Osteoblast (primary cell): ENCODE measurements at regions not wholly inside any gene's neighbourhood (a gene's known extent, or its start where the extent isn't known, plus 50 kb on each side); places are given as distances from the start of the nearest gene placed in this dataset.
A peak's percentile ranks its signal among the peaks of the same experiment; 100 is the strongest.

Experiments
- DNase-seq: peaks from one replicate; pipeline ENCODE4 v3.0.0; 2011; ENCODE audit warnings: low spot score, mixed read lengths; ENCODE audit not compliant: insufficient read length; ENCODE audit errors: missing footprints
- H2AFZ ChIP-seq: 2 replicates; pipeline ENCODE4 v1.6.0; 2011; ENCODE audit warnings: mild to moderate bottlenecking, low read length
- H3K27ac ChIP-seq: 2 replicates; pipeline ENCODE4 v1.5.1; 2011; ENCODE audit warnings: mild to moderate bottlenecking, low read depth, low read length, moderate library complexity
- H3K27me3 ChIP-seq: 2 replicates; pipeline ENCODE4 v1.6.0; 2012; ENCODE audit warnings: mild to moderate bottlenecking, control low read depth, inconsistent platforms, low read length, moderate library complexity; ENCODE audit not compliant: insufficient read depth
- H3K36me3 ChIP-seq: 2 replicates; pipeline ENCODE4 v1.5.1; 2011; ENCODE audit warnings: mild to moderate bottlenecking, low read length, control low read depth, moderate library complexity; ENCODE audit not compliant: insufficient read depth
- H3K4me1 ChIP-seq: 2 replicates; pipeline ENCODE4 v1.5.1; 2011; ENCODE audit warnings: mild to moderate bottlenecking, low read length, control low read depth, moderate library complexity; ENCODE audit not compliant: insufficient read depth
- H3K4me2 ChIP-seq: 2 replicates; pipeline ENCODE4 v1.6.0; 2011; ENCODE audit warnings: mild to moderate bottlenecking, low read length; ENCODE audit not compliant: insufficient read depth
- H3K4me3 ChIP-seq: fragments of 200-600 bp; sonication (generic); 3 replicates; pipeline ENCODE4 v1.5.1; 2012; ENCODE audit warnings: mild to moderate bottlenecking, low read length, inconsistent platforms; ENCODE audit not compliant: insufficient read depth
- H3K79me2 ChIP-seq: 2 replicates; pipeline ENCODE4 v1.6.0; 2012; ENCODE audit warnings: mild to moderate bottlenecking, low read length, control low read depth, inconsistent platforms; ENCODE audit not compliant: insufficient read depth
- H3K9me3 ChIP-seq: 2 replicates; pipeline ENCODE4 v1.5.1; 2011; ENCODE audit warnings: low read depth, low read length, control low read depth
- H4K20me1 ChIP-seq: 2 replicates; pipeline ENCODE4 v1.6.0; 2012; ENCODE audit warnings: mild to moderate bottlenecking, low read length, control low read depth; ENCODE audit not compliant: insufficient read depth
- TF ChIP-seq, protein P1 (sequence below): IDR thresholded peaks from 2 replicates; pipeline ENCODE4 v1.5.1; 2011; ENCODE audit warnings: mild to moderate bottlenecking, low read depth, low read length, moderate library complexity; ENCODE audit errors: extremely low read depth

DNA sequence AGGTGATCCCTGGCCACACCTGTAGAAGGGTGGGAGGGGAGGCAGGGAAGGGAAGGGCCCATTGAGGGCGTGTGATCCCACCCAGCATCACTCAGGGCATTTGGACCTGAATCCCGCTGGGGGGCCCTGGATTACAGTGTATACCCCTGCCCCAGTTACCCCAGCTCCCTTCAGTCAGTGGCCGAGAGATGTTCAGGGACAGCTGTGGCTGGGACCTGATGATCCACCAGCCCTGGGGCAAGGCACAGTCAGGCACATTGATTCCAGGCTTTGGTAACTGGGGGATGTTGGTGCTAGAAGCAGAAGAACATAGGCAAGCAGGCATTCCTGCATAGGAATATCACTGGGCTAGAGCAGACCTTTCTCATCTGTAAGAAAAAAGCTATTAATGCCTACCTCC is 170.3 kb downstream of the FOXL1 start:
- no peaks in the 10 kb centered on the region for H3K36me3 ChIP-seq
- no peak overlapping the region for H3K4me2 ChIP-seq
- H3K79me2 ChIP-seq: no peaks in the 10 kb centered on the region
- no peak overlapping the region for H2AFZ ChIP-seq
- DNase-seq: no peak
- H3K4me3 ChIP-seq: no peak overlapping the region
- peaks cover 19% of the 10 kb centered on the region for H3K4me1 ChIP-seq
- H3K9me3 ChIP-seq: no peaks in the 10 kb centered on the region
- no peaks in the 10 kb centered on the region for H4K20me1 ChIP-seq
- no peak overlapping the region for H3K27ac ChIP-seq
- TF ChIP-seq, protein P1, sequence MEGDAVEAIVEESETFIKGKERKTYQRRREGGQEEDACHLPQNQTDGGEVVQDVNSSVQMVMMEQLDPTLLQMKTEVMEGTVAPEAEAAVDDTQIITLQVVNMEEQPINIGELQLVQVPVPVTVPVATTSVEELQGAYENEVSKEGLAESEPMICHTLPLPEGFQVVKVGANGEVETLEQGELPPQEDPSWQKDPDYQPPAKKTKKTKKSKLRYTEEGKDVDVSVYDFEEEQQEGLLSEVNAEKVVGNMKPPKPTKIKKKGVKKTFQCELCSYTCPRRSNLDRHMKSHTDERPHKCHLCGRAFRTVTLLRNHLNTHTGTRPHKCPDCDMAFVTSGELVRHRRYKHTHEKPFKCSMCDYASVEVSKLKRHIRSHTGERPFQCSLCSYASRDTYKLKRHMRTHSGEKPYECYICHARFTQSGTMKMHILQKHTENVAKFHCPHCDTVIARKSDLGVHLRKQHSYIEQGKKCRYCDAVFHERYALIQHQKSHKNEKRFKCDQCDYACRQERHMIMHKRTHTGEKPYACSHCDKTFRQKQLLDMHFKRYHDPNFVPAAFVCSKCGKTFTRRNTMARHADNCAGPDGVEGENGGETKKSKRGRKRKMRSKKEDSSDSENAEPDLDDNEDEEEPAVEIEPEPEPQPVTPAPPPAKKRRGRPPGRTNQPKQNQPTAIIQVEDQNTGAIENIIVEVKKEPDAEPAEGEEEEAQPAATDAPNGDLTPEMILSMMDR: no peak
- no peaks in the 10 kb centered on the region for H3K27me3 ChIP-seq

DNA sequence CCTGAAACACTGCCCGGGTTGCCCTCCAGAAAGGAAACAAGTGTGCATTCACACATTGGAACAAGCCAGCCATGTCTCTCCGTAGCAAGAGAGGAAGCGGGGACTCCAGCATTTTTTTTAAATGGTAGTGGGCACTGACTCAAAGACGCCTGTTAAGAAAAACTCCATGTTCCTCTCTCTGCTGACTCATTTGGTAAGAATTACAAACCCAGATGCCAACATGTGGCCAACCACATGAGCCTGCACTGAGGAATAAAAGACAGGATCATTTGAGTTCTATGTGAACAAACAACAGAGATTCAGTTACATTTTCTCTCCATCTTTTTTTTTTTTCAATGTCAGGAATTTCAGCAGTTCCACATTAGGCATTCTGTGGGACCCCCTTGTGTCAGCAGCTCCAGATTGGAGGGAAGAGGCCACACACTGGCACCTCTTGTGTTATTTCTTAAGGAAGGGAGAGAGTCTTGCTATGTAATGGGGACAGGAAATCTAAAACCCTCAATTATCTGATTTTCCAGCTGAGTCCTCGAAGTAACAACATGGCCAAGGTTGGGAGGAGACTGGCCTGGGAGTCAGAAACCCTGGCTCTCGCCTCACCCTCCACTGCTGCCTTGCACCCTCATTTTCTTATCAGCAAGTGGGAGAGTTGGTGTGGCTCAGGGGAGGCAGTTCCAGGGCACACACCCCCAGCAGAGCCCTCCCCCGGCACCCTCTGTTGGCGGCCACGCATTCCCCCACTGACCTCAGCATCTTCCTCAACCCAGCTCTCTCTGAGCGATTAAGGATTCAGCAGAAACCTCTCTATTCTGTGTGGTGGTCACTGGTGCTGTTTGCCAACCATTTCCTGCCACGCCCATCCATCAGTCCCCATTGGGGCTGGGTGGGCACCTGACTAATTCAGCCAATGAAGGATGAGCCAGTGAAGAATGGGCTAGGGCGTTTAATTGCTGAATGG is 173.0 kb downstream of the FOXL1 start:
- H4K20me1 ChIP-seq: no peaks in the 10 kb centered on the region
- H3K4me2 ChIP-seq: peak overlapping the region; percentile 40
- no peaks in the 10 kb centered on the region for H3K79me2 ChIP-seq
- no peaks in the 10 kb centered on the region for H3K36me3 ChIP-seq
- H3K27ac ChIP-seq: peak overlapping the region; percentile 59
- H3K27me3 ChIP-seq: no peaks in the 10 kb centered on the region
- H2AFZ ChIP-seq: peak overlapping the region; percentile 81
- peak; percentile 93 for DNase-seq
- TF ChIP-seq, protein P1: no peak
- H3K9me3 ChIP-seq: no peaks in the 10 kb centered on the region
- peaks cover 19% of the 10 kb centered on the region for H3K4me1 ChIP-seq
- H3K4me3 ChIP-seq: no peak overlapping the region

DNA sequence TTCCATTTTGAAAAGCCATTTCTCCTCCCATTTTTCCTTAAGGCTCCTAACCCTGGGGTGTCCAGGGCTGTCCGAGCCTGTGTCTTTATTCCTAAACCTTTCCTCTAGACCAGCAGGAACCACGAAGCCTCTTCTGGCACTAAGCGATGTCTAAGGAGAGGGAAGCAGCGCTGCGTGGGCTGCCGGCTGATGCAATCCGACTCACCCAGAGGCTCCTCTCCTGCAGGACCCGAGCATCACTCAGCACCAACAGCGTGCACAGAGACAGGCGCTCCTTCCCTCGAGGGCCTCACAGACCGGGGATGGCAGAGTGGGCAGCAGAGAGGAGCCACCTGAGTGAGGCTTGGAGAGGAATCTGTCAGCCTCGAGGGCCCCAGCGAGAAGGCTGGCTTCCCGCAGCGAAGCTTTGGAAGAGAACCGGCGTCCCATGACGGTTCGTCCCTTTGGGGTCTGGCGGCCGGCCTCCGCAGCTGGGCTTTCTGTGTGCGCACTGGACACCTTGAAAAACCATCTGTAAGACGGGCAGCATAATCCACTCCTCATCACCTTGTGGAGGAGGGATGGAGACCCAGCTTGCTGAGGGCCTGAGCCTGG is 174.3 kb downstream of the FOXL1 start:
- no peaks in the 10 kb centered on the region for H3K79me2 ChIP-seq
- H3K4me1 ChIP-seq: peaks cover 19% of the 10 kb centered on the region
- peak overlapping the region; percentile 67 for H2AFZ ChIP-seq

DNA sequence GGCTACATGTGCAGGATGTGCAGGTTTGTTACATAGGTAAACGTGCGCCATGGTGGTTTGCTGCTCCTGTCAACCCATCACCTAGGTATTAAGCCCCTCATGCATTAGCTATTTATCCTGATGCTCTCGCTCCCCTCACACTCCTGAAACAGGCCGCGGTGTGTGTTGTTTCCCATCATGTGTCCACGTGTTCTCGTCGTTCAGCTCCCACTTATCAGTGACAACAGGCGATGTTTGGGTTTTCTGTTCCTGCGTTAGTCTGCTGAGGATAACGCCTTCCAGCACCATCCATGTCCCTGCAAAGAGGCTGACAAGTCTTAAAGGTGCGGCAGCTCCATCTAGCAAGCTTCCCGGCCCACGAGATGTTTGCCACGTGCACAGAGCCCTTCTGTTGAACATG is 175.1 kb downstream of the FOXL1 start:
- Histone ChIP-seq H3K27ac (no peak overlapping the region), H3K36me3 (no peaks in the 10 kb centered on the region), H4K20me1 (no peaks in the 10 kb centered on the region), H3K79me2 (no peaks in the 10 kb centered on the region), H3K9me3 (no peaks in the 10 kb centered on the region), H3K27me3 (no peaks in the 10 kb centered on the region), H3K4me1 (peaks cover 19% of the 10 kb centered on the region), H3K4me3 (no peak overlapping the region), H2AFZ (no peak overlapping the region), H3K4me2 (no peak overlapping the region)
- DNase-seq: no peak
- TF ChIP-seq, protein P1: no peak

More for the DNA sequence above, 174.3 kb downstream of the FOXL1 start:
- TF ChIP-seq, protein P1: no peak
- no peak overlapping the region for H3K4me3 ChIP-seq
- H3K27ac ChIP-seq: peak overlapping the region; percentile 28
- no peak for DNase-seq
- H3K9me3 ChIP-seq: no peaks in the 10 kb centered on the region
- H3K36me3 ChIP-seq: no peaks in the 10 kb centered on the region
- no peaks in the 10 kb centered on the region for H4K20me1 ChIP-seq
- H3K27me3 ChIP-seq: no peaks in the 10 kb centered on the region
- no peak overlapping the region for H3K4me2 ChIP-seq
